ENCODE measurements at regions not wholly inside any gene's neighbourhood (a gene's known extent, or its start where the extent isn't known, plus 50 kb on each side); places are given as distances from the start of the nearest gene placed in this dataset.
A peak's percentile ranks its signal among the peaks of the same experiment; 100 is the strongest.

- Histone ChIP-seq H3K4me3 (no peak overlapping the region), H3K27ac (no peak overlapping the region), H3K36me3 (no peaks in the 10 kb centered on the region), H3K9me3 (no peaks in the 10 kb centered on the region), H3K27me3 (peaks cover 27% of the 10 kb centered on the region), H3K4me1 (peaks cover 0 to 8% (median 0%) of the 10 kb centered on the region in 3 donors)
- 80% methylated on average over 1 of the region's 8 CpGs; no CpG with 5 or more reads in 1 of the 2 donors for WGBS, 2 donors (ENCODE audit: low coverage in 1 of 2)
- TF ChIP-seq EP300 (IDR thresholded peaks at IDR 0.05) (no peak), POLR2AphosphoS5 (IDR thresholded peaks at IDR 0.05) (no peak), CTCF (IDR thresholded peaks at IDR 0.05) (no peak), POLR2A (IDR thresholded peaks at IDR 0.05) (no peak)
- ATAC-seq = no peak
These were observed 82.4 kb upstream of the LRPAP1 start for GRCh38 chr4:3614731-3614980.

- 28 to 47% methylated on average over 3 to 6 of the region's 25 CpGs for WGBS, 2 donors (ENCODE audit: low coverage in 1 of 2)
- Histone ChIP-seq H3K36me3 (no peaks in the 10 kb centered on the region), H3K27me3 (peaks cover 24% of the 10 kb centered on the region), H3K9me3 (no peaks in the 10 kb centered on the region), H3K4me3 (no peak overlapping the region), H3K27ac (no peak overlapping the region), H3K4me1 (peaks cover 0 to 8% (median 0%) of the 10 kb centered on the region in 3 donors)
- peak; percentile 63 for TF ChIP-seq POLR2AphosphoS5 (IDR thresholded peaks at IDR 0.05)
- no peak for TF ChIP-seq CTCF (IDR thresholded peaks at IDR 0.05)
- no peak for ATAC-seq
These were observed 81.9 kb upstream of the LRPAP1 start for GRCh38 chr4:3613967-3614730.

GRCh38 chr4:3612934-3613333 lies 80.7 kb upstream of the LRPAP1 start:
- peaks cover 24% of the 10 kb centered on the region for H3K27me3 ChIP-seq
- no peak overlapping the region for H3K27ac ChIP-seq
- no peaks in the 10 kb centered on the region for H3K9me3 ChIP-seq
- 100% methylated on average over 1 of the region's 1 CpG for WGBS, 2 donors (ENCODE audit: low coverage in 1 of 2)
- H3K4me1 ChIP-seq = peaks cover 0 to 8% (median 0%) of the 10 kb centered on the region in 3 donors
- TF ChIP-seq EP300 (IDR thresholded peaks at IDR 0.05) = no peak
- TF ChIP-seq POLR2A (IDR thresholded peaks at IDR 0.05) = no peak
- TF ChIP-seq POLR2AphosphoS5 (IDR thresholded peaks at IDR 0.05) = no peak
- no peak for TF ChIP-seq CTCF (IDR thresholded peaks at IDR 0.05)
- H3K36me3 ChIP-seq = no peaks in the 10 kb centered on the region
- ATAC-seq = no peak
- H3K4me3 ChIP-seq = no peak overlapping the region

- no peak for ATAC-seq
- no CpG with 5 or more reads among the region's 4 CpGs for WGBS, 2 donors (ENCODE audit: low coverage in 1 of 2)
These were observed 80.1 kb upstream of the LRPAP1 start for GRCh38 chr4:3612281-3612680.

More at GRCh38 chr4:3612281-3612680, 80.1 kb upstream of the LRPAP1 start:
- no peak overlapping the region for H3K27ac ChIP-seq
- H3K27me3 ChIP-seq = peaks cover 24% of the 10 kb centered on the region
- no peaks in the 10 kb centered on the region for H3K36me3 ChIP-seq
- peaks cover 0 to 8% (median 0%) of the 10 kb centered on the region in 3 donors for H3K4me1 ChIP-seq
- no peak for TF ChIP-seq POLR2A (IDR thresholded peaks at IDR 0.05)
- no peak for TF ChIP-seq POLR2AphosphoS5 (IDR thresholded peaks at IDR 0.05)
- TF ChIP-seq EP300 (IDR thresholded peaks at IDR 0.05) = no peak
- TF ChIP-seq CTCF (IDR thresholded peaks at IDR 0.05) = no peak
- no peaks in the 10 kb centered on the region for H3K9me3 ChIP-seq
- H3K4me3 ChIP-seq = no peak overlapping the region

All from gastroesophageal sphincter (tissue), 4 donors.